ENCODE measurements at regions not wholly inside any gene's neighbourhood (a gene's known extent, or its start where the extent isn't known, plus 50 kb on each side); places are given as distances from the start of the nearest gene placed in this dataset.

DNA sequence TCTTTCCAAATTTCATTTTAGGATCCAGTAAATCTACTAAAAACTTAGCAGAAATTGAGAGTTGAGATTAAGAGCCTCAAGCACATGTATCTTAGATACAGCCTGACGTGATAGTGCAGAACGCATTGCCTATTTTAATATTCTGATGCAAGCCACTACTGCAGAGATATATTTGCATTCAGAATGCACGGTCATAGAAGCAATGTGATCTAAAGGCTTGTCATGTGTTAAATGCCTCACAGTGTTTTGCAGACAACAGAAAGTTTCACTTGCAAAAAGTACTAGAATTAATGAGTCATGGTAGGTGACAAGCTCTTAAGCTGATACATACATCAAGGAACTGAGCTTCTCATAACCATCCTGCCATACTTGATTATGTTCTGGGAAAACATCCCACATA, 886.7 kb upstream of the CHAC2 start:
- TF ChIP-seq REST (IDR thresholded peaks at IDR 0.05; ENCODE audit: low read depth, low read length), result no peak
- TF ChIP-seq POLR2A (IDR thresholded peaks at IDR 0.05; ENCODE audit: low read depth, low read length), result no peak
- no peak for TF ChIP-seq ZSCAN29 (IDR thresholded peaks at IDR 0.05)
- TF ChIP-seq USF1 (IDR thresholded peaks at IDR 0.05; ENCODE audit: borderline replicate concordance, extremely low read length, insufficient read depth, low read depth, low read length), result no peak
